CD4-positive, alpha-beta T cell treated with Interleukin-17A for 4 hours (primary cell): ENCODE measurements at regions not wholly inside any gene's neighbourhood (a gene's known extent, or its start where the extent isn't known, plus 50 kb on each side); places are given as distances from the start of the nearest gene placed in this dataset.
"Not testable (repeated sequence)": the region's sequence is repeated elsewhere in the genome, so short reads cannot be mapped to it uniquely, and the experiment has no call there.

Experiments used
- DNase-seq: peaks from one replicate; pipeline ENCODE4 v3.0.0-alpha.2; 2020; ENCODE audit warnings: mixed read lengths

DNA sequence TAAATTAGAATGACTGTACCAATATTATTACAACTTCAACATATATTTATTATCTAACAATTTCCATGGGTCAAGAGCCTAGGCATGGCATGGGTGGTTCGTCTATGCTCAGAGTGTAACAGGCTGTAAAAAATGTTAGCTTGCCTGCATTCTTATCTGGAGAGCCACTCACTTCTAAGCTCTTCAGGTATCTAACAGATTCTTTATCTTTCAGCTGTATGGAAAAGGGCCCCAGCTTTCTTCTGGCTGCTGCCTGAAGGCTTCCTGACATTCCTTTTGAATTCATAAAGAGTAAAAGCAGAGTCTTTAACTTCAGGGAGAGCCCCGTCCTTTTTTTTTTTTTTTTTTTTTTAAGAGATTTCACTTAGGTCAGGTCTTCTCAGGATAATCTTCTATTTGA is 648.8 kb downstream of the NXPH1 start:
- DNase-seq: no peak

DNA sequence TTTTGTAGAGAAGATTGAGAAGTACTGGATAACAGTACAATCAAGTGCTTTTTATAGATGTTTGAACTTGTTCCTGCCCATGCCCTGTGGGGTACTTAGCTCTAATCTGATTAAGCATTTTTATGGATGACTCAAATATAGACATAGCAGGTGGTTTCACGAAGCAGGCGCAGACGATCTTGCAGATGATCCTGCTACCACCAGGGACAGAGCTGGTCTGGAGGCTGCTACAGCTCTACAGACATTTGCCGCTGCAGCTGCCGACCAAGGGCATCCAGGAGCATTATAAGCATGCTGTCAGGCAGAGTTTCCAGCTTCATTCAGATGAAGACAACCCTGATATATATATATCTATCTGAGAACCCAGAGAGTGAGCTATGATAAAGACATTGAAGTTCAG is 650.4 kb downstream of the NXPH1 start:
- DNase-seq: no peak

DNA sequence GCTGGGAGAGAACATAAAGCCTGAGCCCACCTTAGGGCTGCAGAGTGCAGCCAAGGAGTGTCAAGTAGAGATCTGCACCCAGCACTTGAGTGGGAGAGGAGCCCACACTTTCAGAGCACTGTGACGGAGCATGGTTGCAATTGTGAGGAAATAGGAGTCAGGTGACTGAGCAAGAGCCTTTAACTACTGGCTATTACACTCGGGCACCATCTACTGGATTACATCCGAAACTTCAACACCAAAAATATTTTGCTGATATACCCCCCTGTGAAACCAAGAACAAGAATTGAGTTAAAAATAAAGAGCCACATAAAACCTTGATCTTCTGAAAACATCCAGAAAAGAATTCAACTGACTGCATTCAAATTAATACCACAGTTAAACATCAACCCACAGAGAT is 657.9 kb downstream of the NXPH1 start:
- DNase-seq: no peak

DNA sequence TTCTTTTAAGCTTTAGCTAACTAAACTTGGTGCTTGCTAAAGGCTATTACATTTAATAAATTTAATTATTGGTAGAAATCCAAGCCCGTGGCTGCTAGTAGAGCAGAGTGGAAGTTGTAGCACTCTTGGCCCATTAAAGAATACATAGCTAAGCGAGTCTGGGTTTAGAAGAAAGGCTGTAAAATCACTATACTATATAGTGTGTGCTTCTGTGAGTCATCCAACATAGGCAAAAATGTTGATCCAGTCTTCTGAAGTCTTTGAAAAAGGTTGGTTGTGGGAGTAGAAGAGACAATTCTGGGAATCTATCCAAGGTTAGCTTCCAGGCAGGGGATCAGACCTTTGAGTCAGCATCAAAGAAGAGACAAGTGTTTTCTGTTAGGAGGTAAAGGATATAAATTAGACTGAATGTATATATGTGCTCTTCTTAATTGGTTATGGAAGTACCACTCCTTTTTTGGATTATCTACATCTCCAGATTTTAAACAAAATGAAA is 664.2 kb downstream of the NXPH1 start:
- DNase-seq: no peak

DNA sequence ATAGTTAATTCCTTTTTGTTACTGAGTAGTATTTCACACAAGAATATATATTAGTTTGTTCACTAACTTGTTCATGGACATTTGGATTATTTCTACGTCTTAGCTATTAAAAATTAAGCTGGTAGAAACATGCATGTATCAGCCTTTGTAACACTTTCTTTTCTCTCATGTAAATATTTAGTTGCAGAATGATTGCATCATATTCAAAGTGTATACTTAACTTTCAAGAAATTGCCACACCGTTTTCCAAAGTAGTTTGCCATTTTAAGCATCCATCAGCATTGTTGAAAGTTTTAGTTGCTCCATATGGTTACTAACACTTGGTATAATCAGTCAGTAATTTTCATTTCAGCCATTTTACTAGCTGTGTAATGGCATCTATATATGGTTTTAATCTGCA is 666.9 kb downstream of the NXPH1 start:
- no peak for DNase-seq

DNA sequence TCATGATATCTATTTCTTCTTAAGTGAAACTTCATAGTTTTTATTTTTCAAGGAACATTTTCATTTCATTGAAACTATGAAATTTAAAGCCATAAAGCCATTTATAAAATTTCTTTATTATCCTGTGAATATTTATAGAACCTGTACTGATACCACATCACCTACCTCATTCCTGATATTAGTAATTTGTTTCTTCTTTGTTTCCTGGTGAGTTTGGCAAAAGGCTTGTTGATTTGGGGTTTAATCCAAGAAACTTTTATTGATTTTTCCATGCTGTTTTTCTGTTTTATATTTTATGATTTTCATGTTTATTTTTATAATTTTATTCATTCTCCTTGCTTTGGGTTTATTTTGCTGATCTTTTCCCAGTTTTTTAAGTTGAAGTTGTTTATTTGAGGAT is 669.4 kb downstream of the NXPH1 start:
- no peak for DNase-seq

DNA sequence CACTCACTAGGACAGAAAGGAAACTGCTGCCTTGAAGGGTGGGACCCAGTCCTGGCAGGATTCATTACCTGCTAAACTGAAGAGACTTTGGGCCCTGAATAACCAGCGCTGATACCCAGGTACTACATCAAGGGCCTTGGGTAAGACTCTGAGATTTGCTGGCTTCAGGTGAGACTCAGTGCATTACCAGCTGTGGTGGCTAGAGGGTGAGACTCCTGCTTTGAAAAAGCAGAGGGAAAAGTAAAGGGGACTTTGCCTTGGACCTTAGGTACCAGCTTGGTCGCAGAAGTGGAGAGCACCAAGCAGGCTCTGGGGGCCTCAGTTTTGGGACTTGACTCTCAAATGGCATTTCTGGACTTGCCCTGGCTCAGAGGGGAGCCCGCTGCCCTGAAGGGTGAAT is 673.3 kb downstream of the NXPH1 start:
- DNase-seq: no peak

DNA sequence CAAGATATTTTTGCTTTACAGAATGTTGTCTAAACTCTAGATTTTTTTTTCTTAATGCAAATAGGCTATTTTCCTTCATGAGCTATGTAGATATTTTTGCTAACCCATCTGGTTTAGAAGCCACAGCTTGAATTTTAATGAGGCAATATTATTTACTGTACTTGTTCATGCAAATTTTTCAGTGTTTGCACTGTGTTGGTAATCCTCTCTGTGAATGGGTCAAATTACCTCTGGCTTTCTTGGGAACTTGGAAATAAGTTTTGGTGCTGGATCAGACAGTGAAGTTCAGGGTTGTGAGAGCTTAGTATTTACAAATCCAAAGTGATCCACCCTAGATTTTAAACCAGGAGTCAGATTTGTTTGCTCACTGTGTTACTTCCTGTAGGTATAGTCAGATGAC is 686.9 kb downstream of the NXPH1 start:
- no peak for DNase-seq

DNA sequence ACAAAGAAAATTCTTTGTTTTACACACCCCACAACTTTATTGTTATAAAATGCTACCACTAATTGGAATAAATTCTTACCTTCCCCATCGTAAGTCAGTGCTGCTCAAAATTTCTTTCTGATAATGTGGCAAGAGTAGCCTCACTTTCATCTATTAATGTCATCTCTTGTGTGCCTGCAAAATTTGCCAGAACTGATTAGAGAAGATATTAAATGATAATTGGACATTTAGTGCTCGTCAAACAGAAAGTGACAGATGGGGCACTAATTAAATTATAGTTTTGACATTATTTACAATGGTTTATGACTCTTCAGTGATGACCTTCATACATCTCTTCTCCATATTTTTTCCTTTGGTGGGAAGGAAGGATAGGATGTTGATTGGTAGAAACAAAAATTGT is 690.9 kb downstream of the NXPH1 start:
- no peak for DNase-seq

DNA sequence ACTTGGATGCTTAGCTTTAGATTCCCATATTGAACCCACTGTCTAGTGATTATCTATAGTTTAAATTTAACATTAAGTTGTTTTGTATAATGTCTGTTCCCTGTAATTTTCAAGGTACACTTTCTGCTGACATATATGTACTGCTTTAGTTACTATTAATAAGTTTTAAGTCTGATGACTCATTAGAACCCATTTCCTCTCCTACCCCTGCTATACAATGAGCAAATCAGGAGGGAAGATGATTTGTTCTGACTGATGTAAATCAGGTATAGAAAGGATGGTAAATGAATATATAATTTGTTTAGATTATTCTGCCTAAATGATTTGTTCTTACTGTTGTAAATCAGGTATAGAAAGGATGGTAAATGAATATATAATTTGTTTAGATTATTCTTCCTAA is 691.8 kb downstream of the NXPH1 start:
- no peak for DNase-seq

DNA sequence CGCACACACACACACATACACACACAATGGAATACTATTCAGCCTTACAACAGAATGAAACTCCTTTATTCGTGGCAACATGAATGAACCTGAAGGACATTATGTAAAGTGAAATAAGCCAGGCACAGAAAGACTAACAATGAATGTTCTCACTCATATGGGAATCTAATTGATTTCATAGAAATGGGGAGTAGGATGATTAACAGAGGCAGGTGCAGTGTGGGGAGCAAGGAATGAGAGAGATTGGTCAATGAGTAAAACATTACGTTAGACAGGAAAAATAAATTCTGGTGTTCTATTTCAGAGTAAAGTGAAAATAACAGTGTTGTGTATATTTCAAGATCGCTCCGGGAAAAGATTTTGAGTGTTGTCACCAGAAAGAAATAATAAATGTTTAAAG is 694.5 kb downstream of the NXPH1 start:
- DNase-seq: no peak

DNA sequence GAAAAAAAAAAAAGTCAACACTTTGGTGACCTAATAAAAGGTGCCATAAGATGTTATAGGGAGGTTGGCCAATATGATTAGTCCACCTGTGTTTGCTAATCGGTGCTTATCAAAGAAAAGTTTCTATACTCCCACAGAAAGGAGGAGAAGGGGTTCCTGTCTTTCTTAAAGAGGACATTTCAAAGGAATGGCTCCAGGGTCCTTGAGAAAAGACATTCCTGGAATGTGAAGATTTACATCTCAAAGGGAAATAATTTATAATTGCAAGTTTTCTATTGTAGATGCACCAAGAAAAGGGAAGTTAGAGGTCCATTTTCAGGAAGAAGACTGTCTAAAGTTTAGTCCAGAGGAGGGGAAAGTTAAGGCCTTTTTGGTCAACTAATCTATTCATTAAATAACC is 715.3 kb downstream of the NXPH1 start:
- no peak for DNase-seq

DNA sequence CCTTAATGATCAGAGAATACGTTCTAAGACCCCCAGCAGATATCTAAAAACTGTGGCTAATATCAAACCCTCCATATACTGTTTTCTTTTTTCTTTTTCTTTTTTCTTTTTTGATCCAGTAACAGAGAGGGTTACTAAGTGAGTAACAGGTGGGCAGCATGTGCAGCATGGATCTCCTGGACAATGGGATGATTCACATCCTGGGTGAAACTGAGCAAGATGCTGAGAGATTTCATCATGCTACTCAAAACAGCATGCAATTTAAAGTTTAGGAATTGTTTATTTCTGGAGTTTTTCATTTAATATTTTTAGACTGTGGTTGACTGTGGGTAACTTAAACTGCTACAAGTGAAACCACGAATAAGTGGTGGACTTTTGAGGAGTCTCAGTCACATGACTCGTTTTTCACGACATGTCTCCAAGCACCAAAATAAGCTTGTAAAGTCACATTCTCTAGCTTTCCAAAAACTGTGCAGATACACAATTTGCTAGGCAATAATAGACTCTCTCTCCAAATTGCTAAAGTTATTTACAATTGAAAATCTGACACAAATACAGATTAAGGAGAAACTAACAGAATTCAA is 716.2 kb downstream of the NXPH1 start:
- DNase-seq: no peak

DNA sequence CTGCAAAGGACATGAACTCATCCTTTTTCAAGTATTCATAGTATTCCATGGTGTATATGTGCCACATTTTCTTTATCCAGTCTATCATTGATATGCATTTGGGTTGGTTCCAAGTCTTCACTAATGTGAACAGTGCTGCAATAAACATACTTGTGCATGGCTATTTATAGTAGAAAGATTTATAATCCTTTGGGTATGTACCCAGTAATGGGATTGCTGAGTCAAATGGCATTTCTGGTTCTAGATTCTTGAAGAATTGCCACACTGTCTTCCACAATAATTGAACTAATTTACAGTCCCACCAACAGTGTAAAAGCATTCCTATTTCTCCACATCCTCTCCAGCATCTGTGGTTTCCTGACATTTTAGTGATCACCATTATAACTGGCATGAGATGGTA is 730.3 kb downstream of the NXPH1 start:
- DNase-seq: not testable (repeated sequence)

DNA sequence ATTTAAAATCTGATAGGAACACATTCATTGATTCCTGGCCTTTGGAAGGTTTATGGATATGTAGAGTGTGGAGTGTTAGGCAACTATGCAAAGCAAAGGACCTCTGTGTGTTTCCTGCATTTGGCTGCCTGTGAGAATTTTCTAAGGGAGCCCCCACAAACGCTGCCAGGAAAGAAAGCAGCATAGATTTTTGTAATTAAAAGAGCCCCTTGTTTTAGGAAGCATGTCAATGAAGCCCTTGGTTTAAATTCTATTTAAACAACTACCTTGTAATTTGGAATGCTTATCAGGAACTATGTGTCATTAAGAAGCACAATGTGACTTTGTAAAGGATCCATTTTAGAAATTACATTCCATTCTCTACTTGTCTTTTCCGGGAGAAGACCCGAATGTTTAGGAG is 742.5 kb downstream of the NXPH1 start:
- no peak for DNase-seq

DNA sequence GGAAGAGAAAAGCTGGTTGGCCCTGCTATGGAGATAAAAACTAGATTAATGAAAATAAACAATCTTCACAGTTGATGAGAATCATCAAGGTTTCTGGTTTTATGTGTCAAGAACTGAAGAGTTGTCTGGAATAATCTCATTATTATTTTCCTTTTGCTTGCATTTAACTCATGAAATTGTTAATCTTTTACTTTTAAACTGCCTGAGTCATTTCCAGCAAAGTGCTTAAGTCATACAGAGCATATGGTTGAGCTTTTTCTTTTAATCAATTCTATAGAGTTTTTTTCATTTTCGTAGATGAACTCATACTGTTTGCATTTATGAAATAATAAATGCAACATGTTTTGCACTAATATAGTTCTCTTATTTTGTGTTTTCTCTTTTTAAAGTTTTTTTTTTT is 747.9 kb downstream of the NXPH1 start:
- DNase-seq: no peak

DNA sequence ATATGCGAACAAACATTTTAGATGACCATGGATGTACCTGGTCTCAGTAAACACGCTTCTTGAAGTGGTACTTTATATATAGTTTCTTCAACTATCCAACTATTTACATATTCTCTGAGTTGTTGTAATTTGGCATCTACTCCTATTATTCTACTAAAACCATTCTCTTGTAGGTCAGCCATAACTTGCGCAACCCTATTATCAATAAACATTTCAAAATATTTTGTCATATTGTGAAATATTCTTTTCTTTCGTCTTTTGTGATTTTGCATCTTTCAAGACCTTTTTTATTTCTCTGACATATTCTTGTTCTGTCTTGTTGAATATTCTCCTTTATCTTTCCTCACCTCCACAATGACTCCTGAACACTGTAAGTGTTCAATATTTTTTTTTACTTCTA is 753.3 kb downstream of the NXPH1 start:
- no peak for DNase-seq

DNA sequence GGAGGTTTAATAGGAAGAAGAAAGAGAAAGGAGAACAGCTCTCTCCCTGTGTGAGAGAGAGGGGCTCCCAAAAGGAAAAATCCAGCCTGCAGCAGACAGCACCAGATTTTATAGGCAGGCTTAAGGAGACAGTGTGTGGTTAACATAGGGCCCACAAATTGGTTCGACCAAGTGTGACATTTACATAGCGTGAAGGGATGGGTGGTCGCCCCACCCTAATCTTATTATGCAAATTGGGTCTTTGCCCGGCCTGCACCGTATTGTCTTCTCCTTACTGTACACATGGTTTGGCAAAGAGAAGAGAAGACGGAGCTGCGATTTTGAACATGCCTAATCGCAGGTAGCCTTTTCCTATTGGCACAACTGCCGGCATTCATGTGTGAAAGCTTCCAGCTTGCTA is 756.3 kb downstream of the NXPH1 start:
- DNase-seq: no peak

DNA sequence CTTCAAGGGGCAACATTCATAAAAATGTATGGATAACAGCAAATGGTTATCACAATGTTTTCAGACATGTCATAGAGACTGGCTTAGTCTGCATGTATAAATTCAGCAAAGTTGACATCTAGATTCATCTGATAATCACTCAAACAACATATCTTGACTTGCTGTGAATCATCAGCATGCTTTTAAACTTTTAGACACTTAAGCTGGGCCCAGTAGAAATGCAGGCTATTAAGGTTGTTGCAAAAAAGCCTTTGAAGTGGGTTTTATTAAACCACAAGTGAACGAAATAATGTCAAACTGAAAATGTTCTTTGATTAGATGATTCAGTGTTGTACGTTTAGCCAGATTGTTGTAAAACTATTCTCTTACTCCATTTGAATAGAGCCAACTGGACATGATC is 759.6 kb downstream of the NXPH1 start:
- DNase-seq: no peak

DNA sequence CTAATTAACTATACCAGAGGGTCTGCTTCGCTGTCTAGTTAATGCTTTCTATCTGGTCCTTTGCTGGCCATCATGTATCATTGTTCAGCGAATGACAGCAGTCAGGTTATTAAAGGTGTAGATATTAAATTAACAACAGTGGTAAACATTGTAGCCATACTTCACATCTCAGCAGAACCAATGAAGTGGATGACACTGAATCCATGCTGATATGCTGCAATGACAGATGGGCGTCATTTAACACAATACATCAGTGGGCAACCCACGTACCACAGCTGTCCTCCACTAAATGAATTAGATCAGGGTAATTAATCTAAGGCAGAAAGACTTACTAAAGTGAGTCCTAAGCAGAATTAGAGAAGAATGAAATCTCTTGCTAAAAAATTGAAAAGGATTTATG is 767.2 kb downstream of the NXPH1 start:
- DNase-seq: no peak

DNA sequence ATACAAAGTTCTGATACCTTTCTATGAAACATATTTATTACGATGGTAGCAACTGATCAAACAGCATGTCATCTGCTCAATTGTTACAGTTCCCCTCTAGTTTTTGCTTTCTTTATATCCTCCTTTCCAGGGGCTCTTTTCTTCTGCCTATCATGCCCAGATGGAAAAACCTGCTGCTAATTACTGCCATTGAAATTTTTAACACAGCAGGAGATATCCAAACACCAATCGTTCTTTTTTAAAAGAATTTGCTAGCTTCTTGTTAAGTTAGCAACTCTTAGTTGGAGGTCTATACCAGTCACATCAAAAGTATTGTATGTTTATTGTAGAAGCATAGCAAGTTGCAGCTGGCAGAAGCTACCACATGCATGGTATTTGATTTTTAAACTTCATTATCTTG is 768.5 kb downstream of the NXPH1 start:
- no peak for DNase-seq

DNA sequence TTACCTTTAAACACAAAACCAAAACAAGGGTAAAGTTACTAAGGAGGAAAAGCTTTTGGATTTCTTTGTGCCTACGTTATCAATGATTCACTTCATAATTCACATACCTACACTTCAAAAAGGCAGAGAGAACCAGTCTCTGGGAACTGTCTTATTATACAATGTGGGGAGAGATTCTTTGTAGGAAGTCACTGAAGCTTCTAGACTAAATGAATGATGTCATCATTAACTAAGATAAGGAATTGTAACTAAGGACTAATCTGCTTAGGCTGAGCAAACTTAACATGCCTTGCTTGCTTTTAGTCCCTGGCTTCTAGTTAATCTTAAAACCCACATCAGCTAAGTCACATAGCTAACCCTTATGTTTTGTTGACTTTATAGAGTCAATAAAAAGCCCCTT is 771.2 kb downstream of the NXPH1 start:
- DNase-seq: no peak

DNA sequence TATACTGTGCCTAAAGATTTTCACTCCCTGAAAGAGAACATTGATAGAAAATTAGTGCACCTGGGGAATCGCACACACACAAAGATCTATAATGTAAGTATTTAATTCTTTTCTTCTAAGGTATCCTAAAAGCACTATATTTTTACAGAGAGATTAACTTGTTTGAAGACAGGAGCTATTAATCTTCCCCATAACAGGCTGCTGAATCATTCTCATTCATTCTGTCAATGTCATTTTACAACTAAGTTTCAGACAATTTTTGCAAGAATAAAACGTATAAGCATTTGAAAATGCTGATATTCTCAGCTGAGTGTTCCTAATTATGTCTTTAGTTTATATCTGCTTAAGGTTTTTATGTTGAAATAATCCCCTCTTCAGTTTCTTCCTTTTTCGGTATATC is 776.7 kb downstream of the NXPH1 start:
- DNase-seq: no peak

DNA sequence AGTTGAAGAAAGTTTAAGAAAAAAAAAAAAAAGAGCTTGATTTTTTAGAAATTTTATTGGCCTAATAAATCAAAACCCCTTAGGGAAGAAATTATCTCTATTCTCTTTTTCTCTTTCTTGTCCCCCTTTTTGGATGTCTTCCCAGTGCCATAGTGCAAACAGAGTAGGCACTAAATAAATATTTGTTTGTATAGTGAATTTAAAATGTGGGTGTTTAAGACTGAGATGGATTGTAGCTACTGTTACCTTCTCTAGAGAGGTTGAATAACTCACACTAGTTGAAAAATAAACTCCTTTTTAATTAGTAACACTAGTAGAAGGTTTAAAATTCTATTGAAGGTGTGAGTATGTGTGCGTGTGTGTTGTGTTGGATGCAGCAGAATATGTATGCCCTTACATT is 783.8 kb downstream of the NXPH1 start:
- DNase-seq: no peak

DNA sequence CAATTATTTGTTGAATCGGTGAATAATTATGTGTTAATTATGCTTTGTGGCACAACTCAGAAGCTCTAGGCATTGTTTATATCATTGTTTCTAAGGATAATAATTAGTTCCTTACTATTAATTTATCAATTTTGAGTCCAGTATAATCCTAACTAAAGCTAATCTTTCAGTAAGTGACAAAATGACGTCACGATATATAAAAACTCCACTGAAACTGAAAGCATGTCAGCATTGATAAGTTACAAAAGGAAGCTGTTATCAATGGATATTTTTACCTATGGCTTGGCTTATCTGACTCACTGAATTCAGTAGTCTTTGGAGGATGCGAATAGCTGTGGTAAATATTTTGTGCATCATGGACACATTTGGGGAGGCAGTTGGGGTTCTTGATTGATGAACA is 793.1 kb downstream of the NXPH1 start:
- DNase-seq: no peak

DNA sequence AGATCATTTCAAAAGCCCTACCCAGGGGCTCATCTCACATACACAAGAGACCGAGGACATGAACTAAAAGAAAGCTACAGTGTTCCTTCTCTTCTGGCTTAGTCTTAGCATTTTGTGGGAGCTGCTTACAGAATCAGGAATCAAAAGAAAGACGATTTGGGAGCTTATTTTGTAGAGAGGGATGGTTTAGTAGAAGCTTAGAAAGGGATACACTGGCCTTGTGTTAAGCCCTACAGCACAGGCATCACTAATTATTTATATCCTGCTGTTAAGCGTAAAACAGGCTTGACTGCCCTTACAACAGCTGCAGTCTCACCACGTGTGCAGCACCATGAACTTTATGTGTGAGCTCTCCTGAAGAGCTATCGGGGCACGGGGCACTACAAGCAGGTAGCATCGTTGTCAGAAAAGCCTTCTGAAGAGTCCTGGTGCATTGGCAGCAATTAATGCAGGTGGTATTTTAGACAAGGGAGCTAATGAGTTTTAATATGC is 798.3 kb downstream of the NXPH1 start:
- no peak for DNase-seq
